ENCODE measurements at regions not wholly inside any gene's neighbourhood (a gene's known extent, or its start where the extent isn't known, plus 50 kb on each side); places are given as distances from the start of the nearest gene placed in this dataset.

GRCh38 chr2:96436416-96436815 is 68.7 kb downstream of the NEURL3 start:
- Histone ChIP-seq H3K9me3 (ENCODE audit: low read depth) (no peaks in the 10 kb centered on the region), H3K4me1 (no peaks in the 10 kb centered on the region), H3K4me2 (no peak overlapping the region), H3K4me3 (no peak overlapping the region), H3K36me3 (no peaks in the 10 kb centered on the region), H3F3A (ENCODE audit: low read depth) (no peaks in the 10 kb centered on the region), H4K20me1 (ENCODE audit: low read depth) (no peaks in the 10 kb centered on the region), H3K27ac (no peak overlapping the region), H3K9ac (no peak overlapping the region), H3K27me3 (no peaks in the 10 kb centered on the region), H2AFZ (replicated peaks) (no peak overlapping the region), H3K79me2 (ENCODE audit: low read depth) (no peaks in the 10 kb centered on the region)
- peaks cover 33% of the 10 kb centered on the region for H3K9me3 Mint-ChIP-seq
- peaks cover 12% of the 10 kb centered on the region for H3K4me1 Mint-ChIP-seq
- peaks cover 9% of the 10 kb centered on the region for H3K27me3 Mint-ChIP-seq (ENCODE audit: insufficient read depth, low read depth)
- TF ChIP-seq CTCF (IDR thresholded peaks at IDR 0.05), result no peak
- TF ChIP-seq EZH2phosphoT487 (IDR thresholded peaks at IDR 0.05), result no peak
- TF ChIP-seq EZH2 (IDR thresholded peaks at IDR 0.05), result no peak
- no peak overlapping the region for H3K4me3 Mint-ChIP-seq
- no peak for DNase-seq (ENCODE audit: low spot score)
- peaks cover 12% of the 10 kb centered on the region for H3K36me3 Mint-ChIP-seq
- H3K27ac Mint-ChIP-seq, result no peak overlapping the region

GRCh38 chr2:96431319-96431718 is 73.8 kb downstream of the NEURL3 start:
- no peak overlapping the region for H3K9ac ChIP-seq
- no peak overlapping the region for H3K4me2 ChIP-seq
- no peaks in the 10 kb centered on the region for H3K79me2 ChIP-seq (ENCODE audit: low read depth)
- DNase-seq (ENCODE audit: low spot score), result no peak
- no peak overlapping the region for H3K4me3 Mint-ChIP-seq
- H2AFZ ChIP-seq (replicated peaks), result no peak overlapping the region
- H4K20me1 ChIP-seq (ENCODE audit: low read depth), result no peaks in the 10 kb centered on the region
- H3K4me3 ChIP-seq, result no peak overlapping the region
- H3K4me1 Mint-ChIP-seq, result peaks cover 14% of the 10 kb centered on the region
- H3K9me3 ChIP-seq (ENCODE audit: low read depth), result no peaks in the 10 kb centered on the region
- TF ChIP-seq EZH2 (IDR thresholded peaks at IDR 0.05) (no peak), CTCF (IDR thresholded peaks at IDR 0.05) (no peak), EZH2phosphoT487 (IDR thresholded peaks at IDR 0.05) (no peak)
- H3K36me3 Mint-ChIP-seq, result peaks cover 5% of the 10 kb centered on the region
- no peak overlapping the region for H3K27ac Mint-ChIP-seq
- no peaks in the 10 kb centered on the region for H3K36me3 ChIP-seq
- H3F3A ChIP-seq (ENCODE audit: low read depth), result no peaks in the 10 kb centered on the region
- H3K27me3 ChIP-seq, result no peaks in the 10 kb centered on the region
- no peak overlapping the region for H3K27ac ChIP-seq
- no peaks in the 10 kb centered on the region for H3K4me1 ChIP-seq
- H3K27me3 Mint-ChIP-seq (ENCODE audit: insufficient read depth, low read depth), result peaks cover 3% of the 10 kb centered on the region
- H3K9me3 Mint-ChIP-seq, result peaks cover 25% of the 10 kb centered on the region

- H3K27me3 ChIP-seq, result no peaks in the 10 kb centered on the region
- DNase-seq (ENCODE audit: low spot score), result no peak
- H3K4me3 Mint-ChIP-seq, result no peak overlapping the region
- no peaks in the 10 kb centered on the region for H3K36me3 ChIP-seq
- peaks cover 26% of the 10 kb centered on the region for H3K9me3 Mint-ChIP-seq
- H2AFZ ChIP-seq (replicated peaks), result no peak overlapping the region
- H3K27me3 Mint-ChIP-seq (ENCODE audit: insufficient read depth, low read depth), result peaks cover 3% of the 10 kb centered on the region
- no peak overlapping the region for H3K27ac Mint-ChIP-seq
- H3K9me3 ChIP-seq (ENCODE audit: low read depth), result no peaks in the 10 kb centered on the region
- H3F3A ChIP-seq (ENCODE audit: low read depth), result no peaks in the 10 kb centered on the region
- no peak overlapping the region for H3K4me2 ChIP-seq
- H3K4me3 ChIP-seq, result no peak overlapping the region
- H3K27ac ChIP-seq, result no peak overlapping the region
- H3K79me2 ChIP-seq (ENCODE audit: low read depth), result no peaks in the 10 kb centered on the region
- H3K4me1 ChIP-seq, result no peaks in the 10 kb centered on the region
- H4K20me1 ChIP-seq (ENCODE audit: low read depth), result no peaks in the 10 kb centered on the region
- H3K9ac ChIP-seq, result no peak overlapping the region
- H3K4me1 Mint-ChIP-seq, result peaks cover 14% of the 10 kb centered on the region
- TF ChIP-seq EZH2phosphoT487 (IDR thresholded peaks at IDR 0.05) (no peak), CTCF (IDR thresholded peaks at IDR 0.05) (no peak), EZH2 (IDR thresholded peaks at IDR 0.05) (no peak)
- H3K36me3 Mint-ChIP-seq, result peaks cover 5% of the 10 kb centered on the region
Observed at GRCh38 chr2:96430394-96430988, 74.7 kb downstream of the NEURL3 start.

Data from neural progenitor cell (in vitro differentiated cells).